ENCODE measurements at regions not wholly inside any gene's neighbourhood (a gene's known extent, or its start where the extent isn't known, plus 50 kb on each side); places are given as distances from the start of the nearest gene placed in this dataset.

GRCh38 chr14:104392001-104392395, 187.6 kb upstream of the C14orf180 start:
- Histone ChIP-seq H3K27ac (ENCODE audit: low read depth, low read length) (no peak overlapping the region), H3K27me3 (ENCODE audit: control insufficient read depth, insufficient read depth, low read length) (no peaks in the 10 kb centered on the region), H3K4me3 (ENCODE audit: low read length) (no peak overlapping the region), H3K4me1 (ENCODE audit: control insufficient read depth, insufficient read depth, low read length) (no peaks in the 10 kb centered on the region), H3K9ac (ENCODE audit: low read length) (no peak overlapping the region), H3K36me3 (ENCODE audit: control insufficient read depth, insufficient read depth, low read length) (no peaks in the 10 kb centered on the region)

DNA sequence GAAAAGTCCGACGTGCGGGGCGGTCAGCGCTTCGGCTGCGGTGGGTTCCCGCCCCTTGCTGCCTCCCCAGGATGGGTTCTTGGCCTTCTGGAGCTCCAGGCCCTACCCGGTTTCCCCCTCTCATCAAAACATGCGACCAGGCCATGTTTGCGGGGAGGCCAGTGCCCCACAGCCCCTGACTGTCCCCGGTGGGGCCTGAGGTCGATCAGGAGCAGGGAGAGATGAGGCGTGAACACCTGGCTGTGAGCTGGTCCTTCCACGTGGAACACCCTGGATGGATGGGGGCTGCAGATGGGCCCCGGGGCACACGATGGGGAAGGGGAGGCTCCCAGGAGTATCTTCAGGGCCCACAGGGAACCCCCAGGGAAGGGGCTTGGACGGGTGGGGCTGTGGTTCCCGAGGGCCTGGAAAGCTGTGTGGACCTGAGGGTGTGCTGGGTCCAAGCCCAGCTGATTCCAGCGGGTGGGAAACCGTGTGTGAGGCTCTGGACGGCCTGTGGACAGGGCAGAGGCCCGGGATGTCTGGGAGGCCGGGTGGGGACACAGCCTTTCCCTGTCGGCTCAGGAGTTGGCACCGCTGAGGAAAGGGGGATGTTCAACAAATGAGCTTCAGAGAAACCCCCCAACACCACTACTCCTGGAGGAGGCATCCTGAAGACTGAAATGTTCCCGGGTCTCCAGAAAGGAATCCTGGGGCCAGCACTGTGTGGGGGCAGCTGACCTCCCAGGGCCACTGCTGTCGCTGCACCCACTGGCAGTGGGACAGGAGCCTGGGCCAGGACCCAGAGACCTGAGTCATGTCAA, 187.0 kb upstream of the C14orf180 start:
- no peaks in the 10 kb centered on the region for H3K4me1 ChIP-seq (ENCODE audit: control insufficient read depth, insufficient read depth, low read length)
- H3K9ac ChIP-seq (ENCODE audit: low read length) = no peak overlapping the region
- no peaks in the 10 kb centered on the region for H3K27me3 ChIP-seq (ENCODE audit: control insufficient read depth, insufficient read depth, low read length)
- H3K27ac ChIP-seq (ENCODE audit: low read depth, low read length) = no peak overlapping the region
- H3K36me3 ChIP-seq (ENCODE audit: control insufficient read depth, insufficient read depth, low read length) = no peaks in the 10 kb centered on the region
- no peak overlapping the region for H3K4me3 ChIP-seq (ENCODE audit: low read length)

DNA sequence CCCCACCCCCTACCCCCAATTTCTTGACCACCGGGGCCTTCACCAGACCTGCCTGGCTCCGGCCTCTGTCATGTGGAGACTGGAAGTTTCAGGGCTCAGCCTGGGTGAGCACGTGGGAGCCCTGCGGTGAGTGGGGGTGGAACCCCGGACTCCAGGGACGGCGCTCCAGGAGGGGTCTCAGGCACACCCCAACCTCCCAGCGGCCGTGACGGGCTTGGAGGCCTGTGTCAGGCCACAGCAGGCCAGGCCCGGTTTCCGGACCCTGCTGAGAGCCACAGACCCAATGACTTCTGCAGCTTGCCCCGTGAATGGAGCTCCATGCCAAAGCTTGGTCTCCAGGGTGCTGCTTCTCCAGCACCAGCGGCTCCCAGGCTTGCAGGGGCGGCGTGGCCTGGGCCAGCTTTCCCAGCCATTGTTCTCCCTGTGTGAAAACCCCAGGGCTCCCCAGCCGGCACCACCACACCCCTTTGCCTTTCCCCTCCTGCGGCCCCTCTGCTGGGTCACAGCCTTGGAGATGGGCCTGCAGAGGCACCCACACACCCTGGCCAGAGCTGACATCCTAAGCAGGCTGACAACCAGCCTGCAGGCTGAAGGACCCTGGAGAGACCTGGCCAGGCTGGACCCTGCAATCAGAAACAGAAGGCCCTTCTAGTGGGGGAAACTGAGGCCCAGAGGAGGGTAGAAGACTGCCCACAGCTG, 186.2 kb upstream of the C14orf180 start:
- no peaks in the 10 kb centered on the region for H3K27me3 ChIP-seq (ENCODE audit: control insufficient read depth, insufficient read depth, low read length)
- H3K27ac ChIP-seq (ENCODE audit: low read depth, low read length) = no peak overlapping the region
- no peak overlapping the region for H3K9ac ChIP-seq (ENCODE audit: low read length)
- H3K36me3 ChIP-seq (ENCODE audit: control insufficient read depth, insufficient read depth, low read length) = no peaks in the 10 kb centered on the region
- no peak overlapping the region for H3K4me3 ChIP-seq (ENCODE audit: low read length)
- no peaks in the 10 kb centered on the region for H3K4me1 ChIP-seq (ENCODE audit: control insufficient read depth, insufficient read depth, low read length)

DNA sequence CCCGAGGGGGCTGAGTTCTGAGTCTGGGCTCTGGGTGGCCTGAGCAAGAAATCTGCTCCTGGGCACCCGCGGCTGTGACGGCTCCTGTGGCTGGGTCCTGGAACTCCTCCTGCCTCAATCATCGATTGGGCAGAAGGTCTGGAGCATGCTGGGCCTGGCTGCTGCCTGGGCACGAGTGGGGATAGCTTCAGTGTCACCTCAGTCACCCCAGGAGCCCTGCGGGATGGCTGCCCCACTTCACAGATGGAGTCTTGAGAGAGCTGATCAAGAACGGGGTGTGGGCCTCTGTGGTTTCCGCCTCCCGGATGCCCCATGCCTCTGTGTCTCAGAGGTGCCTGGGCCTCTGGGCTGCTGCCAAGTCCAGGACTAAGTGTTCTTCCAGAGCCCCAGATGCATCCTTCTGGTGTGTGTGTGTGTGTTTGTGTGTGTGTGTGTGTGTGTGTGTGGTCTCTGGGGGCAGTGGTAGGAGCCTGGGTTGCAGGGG, 185.6 kb upstream of the C14orf180 start:
- H3K9ac ChIP-seq (ENCODE audit: low read length) = no peak overlapping the region
- H3K36me3 ChIP-seq (ENCODE audit: control insufficient read depth, insufficient read depth, low read length) = no peaks in the 10 kb centered on the region
- no peak overlapping the region for H3K27ac ChIP-seq (ENCODE audit: low read depth, low read length)
- no peak overlapping the region for H3K4me3 ChIP-seq (ENCODE audit: low read length)
- no peaks in the 10 kb centered on the region for H3K4me1 ChIP-seq (ENCODE audit: control insufficient read depth, insufficient read depth, low read length)
- no peaks in the 10 kb centered on the region for H3K27me3 ChIP-seq (ENCODE audit: control insufficient read depth, insufficient read depth, low read length)

DNA sequence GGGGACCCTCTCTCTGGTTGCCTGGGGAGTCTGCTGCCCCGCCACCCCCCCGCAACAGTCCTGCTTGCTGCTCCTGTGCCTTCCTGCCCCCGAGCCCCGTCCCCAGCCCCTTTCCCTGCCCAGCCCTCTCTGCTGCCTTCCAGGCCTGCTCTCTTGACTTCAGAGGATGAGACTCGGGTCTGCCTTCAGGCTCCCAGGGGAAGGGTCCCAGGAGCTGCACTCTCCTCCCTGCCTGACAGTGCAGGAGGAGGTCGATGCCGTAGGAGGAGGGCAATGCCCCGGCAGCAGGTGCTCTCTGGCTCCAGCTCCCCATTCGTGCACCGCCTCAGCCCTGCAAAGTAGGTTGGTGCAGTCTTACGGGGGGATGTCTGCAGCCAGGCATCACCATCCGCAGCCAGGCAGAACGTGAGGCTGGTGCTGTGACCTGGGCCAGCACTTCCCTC, 185.1 kb upstream of the C14orf180 start:
- Histone ChIP-seq H3K4me3 (ENCODE audit: low read length) (no peak overlapping the region), H3K36me3 (ENCODE audit: control insufficient read depth, insufficient read depth, low read length) (no peaks in the 10 kb centered on the region), H3K27me3 (ENCODE audit: control insufficient read depth, insufficient read depth, low read length) (no peaks in the 10 kb centered on the region), H3K9ac (ENCODE audit: low read length) (no peak overlapping the region), H3K4me1 (ENCODE audit: control insufficient read depth, insufficient read depth, low read length) (no peaks in the 10 kb centered on the region), H3K27ac (ENCODE audit: low read depth, low read length) (no peak overlapping the region)

DNA sequence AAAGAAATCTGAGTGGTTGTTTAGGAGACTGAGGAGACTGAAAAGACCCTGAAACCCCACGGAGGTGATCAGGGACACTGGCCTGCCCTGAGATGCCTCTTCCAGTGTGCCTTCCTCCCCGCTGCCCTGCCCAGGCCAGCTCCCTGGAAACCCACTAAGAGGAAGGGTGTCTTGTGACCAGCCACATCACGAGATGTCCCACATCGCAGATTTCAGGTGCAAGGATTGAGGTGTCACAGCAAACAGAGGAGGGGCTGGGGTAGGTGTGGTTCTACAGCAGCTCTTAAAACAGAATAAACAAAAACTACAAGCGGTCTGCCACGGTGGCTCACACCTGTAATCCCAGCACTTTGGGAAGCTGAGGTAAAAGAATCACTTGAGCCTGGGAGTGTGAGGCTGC, 184.3 kb upstream of the C14orf180 start:
- H3K27me3 ChIP-seq (ENCODE audit: control insufficient read depth, insufficient read depth, low read length) = no peaks in the 10 kb centered on the region
- H3K9ac ChIP-seq (ENCODE audit: low read length) = no peak overlapping the region
- H3K27ac ChIP-seq (ENCODE audit: low read depth, low read length) = no peak overlapping the region
- no peaks in the 10 kb centered on the region for H3K4me1 ChIP-seq (ENCODE audit: control insufficient read depth, insufficient read depth, low read length)
- H3K4me3 ChIP-seq (ENCODE audit: low read length) = no peak overlapping the region
- H3K36me3 ChIP-seq (ENCODE audit: control insufficient read depth, insufficient read depth, low read length) = no peaks in the 10 kb centered on the region

- Histone ChIP-seq H3K27me3 (ENCODE audit: control insufficient read depth, insufficient read depth, low read length) (no peaks in the 10 kb centered on the region), H3K9ac (ENCODE audit: low read length) (no peak overlapping the region), H3K27ac (ENCODE audit: low read depth, low read length) (no peak overlapping the region), H3K36me3 (ENCODE audit: control insufficient read depth, insufficient read depth, low read length) (no peaks in the 10 kb centered on the region), H3K4me3 (ENCODE audit: low read length) (no peak overlapping the region), H3K4me1 (ENCODE audit: control insufficient read depth, insufficient read depth, low read length) (no peaks in the 10 kb centered on the region)
These were observed 183.5 kb upstream of the C14orf180 start for GRCh38 chr14:104395941-104396681.

GRCh38 chr14:104396682-104397470, 182.7 kb upstream of the C14orf180 start:
- Histone ChIP-seq H3K9ac (ENCODE audit: low read length) (no peak overlapping the region), H3K27me3 (ENCODE audit: control insufficient read depth, insufficient read depth, low read length) (no peaks in the 10 kb centered on the region), H3K36me3 (ENCODE audit: control insufficient read depth, insufficient read depth, low read length) (no peaks in the 10 kb centered on the region), H3K4me3 (ENCODE audit: low read length) (no peak overlapping the region), H3K4me1 (ENCODE audit: control insufficient read depth, insufficient read depth, low read length) (no peaks in the 10 kb centered on the region), H3K27ac (ENCODE audit: low read depth, low read length) (no peak overlapping the region)

- Histone ChIP-seq H3K4me1 (ENCODE audit: control insufficient read depth, insufficient read depth, low read length) (no peaks in the 10 kb centered on the region), H3K9ac (ENCODE audit: low read length) (no peak overlapping the region), H3K27ac (ENCODE audit: low read depth, low read length) (no peak overlapping the region), H3K27me3 (ENCODE audit: control insufficient read depth, insufficient read depth, low read length) (no peaks in the 10 kb centered on the region), H3K4me3 (ENCODE audit: low read length) (no peak overlapping the region), H3K36me3 (ENCODE audit: control insufficient read depth, insufficient read depth, low read length) (no peaks in the 10 kb centered on the region)
These were observed 181.6 kb upstream of the C14orf180 start for GRCh38 chr14:104397956-104398355.

DNA sequence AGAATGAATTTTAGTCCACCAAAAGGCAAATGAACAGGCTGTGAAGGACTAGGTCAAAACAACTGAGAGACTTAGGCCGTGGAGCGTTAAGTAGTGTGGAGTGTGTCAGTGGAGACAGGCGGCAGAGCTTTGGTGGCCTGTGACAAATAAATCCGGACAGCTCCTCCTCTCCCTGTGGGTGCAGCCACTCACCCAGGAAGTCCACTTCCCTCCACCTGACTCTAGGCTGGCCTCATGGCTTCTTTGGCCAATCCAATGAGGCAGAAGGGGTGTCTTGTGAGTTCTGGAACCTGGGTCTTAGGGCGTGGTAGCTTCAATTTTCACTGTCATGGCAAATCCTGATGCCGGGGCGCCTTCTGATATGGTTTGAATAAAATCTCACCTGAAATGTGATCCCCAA, 180.9 kb upstream of the C14orf180 start:
- no peaks in the 10 kb centered on the region for H3K27me3 ChIP-seq (ENCODE audit: control insufficient read depth, insufficient read depth, low read length)
- no peak overlapping the region for H3K9ac ChIP-seq (ENCODE audit: low read length)
- no peaks in the 10 kb centered on the region for H3K36me3 ChIP-seq (ENCODE audit: control insufficient read depth, insufficient read depth, low read length)
- no peak overlapping the region for H3K4me3 ChIP-seq (ENCODE audit: low read length)
- H3K27ac ChIP-seq (ENCODE audit: low read depth, low read length) = no peak overlapping the region
- H3K4me1 ChIP-seq (ENCODE audit: control insufficient read depth, insufficient read depth, low read length) = no peaks in the 10 kb centered on the region

- Histone ChIP-seq H3K4me3 (ENCODE audit: low read length) (no peak overlapping the region), H3K27me3 (ENCODE audit: control insufficient read depth, insufficient read depth, low read length) (no peaks in the 10 kb centered on the region), H3K4me1 (ENCODE audit: control insufficient read depth, insufficient read depth, low read length) (no peaks in the 10 kb centered on the region), H3K36me3 (ENCODE audit: control insufficient read depth, insufficient read depth, low read length) (no peaks in the 10 kb centered on the region), H3K9ac (ENCODE audit: low read length) (no peak overlapping the region), H3K27ac (ENCODE audit: low read depth, low read length) (no peak overlapping the region)
These were observed 180.0 kb upstream of the C14orf180 start for GRCh38 chr14:104399432-104400155.

Measured in rectal smooth muscle tissue (tissue), 1 donor.